Spleen (tissue), 11 donors: ENCODE measurements at regions not wholly inside any gene's neighbourhood (a gene's known extent, or its start where the extent isn't known, plus 50 kb on each side); places are given as distances from the start of the nearest gene placed in this dataset.

Source experiments
- DNase-seq: peaks from one replicate; pipeline ENCODE4 v3.0.0-alpha.2; 2020
- H3K27ac ChIP-seq, 8 donors: fragments of 200-600 bp; sonication (generic) in 7 of 8; 1 replicate in 4 of 8; 2 replicates in 4 of 8; pipeline versions ENCODE4 v1.5.0 to v1.8.0; 2016 to 2021; ENCODE audit warnings: inconsistent platforms in 4 of 8, mild to moderate bottlenecking in 4 of 8, moderate library complexity in 1 of 8
- H3K27me3 ChIP-seq, 7 donors: fragments of 200-600 bp; sonication (generic) in 6 of 7; replicated peaks in 1 of 7; 1 replicate in 4 of 7; 2 replicates in 3 of 7; pipeline versions ENCODE4 v1.5.0 to v1.8.0; 2016 to 2021; ENCODE audit warnings: inconsistent platforms in 3 of 7, mild to moderate bottlenecking in 1 of 7
- H3K36me3 ChIP-seq, 6 donors: fragments of 200-600 bp; sonication (generic) in 5 of 6; 1 replicate in 4 of 6; 2 replicates in 2 of 6; pipeline versions ENCODE4 v1.5.0 to v1.8.0; 2016 to 2021; ENCODE audit warnings: inconsistent platforms in 2 of 6
- H3K4me1 ChIP-seq, 6 donors: fragments of 200-600 bp; sonication (generic) in 5 of 6; 1 replicate in 3 of 6; 2 replicates in 3 of 6; pipeline versions ENCODE4 v1.5.0 to v1.8.0; 2016 to 2021; ENCODE audit warnings: inconsistent platforms in 3 of 6
- H3K4me3 ChIP-seq, 8 donors: fragments of 200-600 bp; sonication (generic) in 7 of 8; 1 replicate in 4 of 8; 2 replicates in 4 of 8; pipeline versions ENCODE4 v1.5.0 to v1.8.0; 2016 to 2021; ENCODE audit warnings: inconsistent platforms in 4 of 8, mild to moderate bottlenecking in 4 of 8, moderate library complexity in 2 of 8
- H3K9me3 ChIP-seq, 8 donors: fragments of 200-600 bp; sonication (generic) in 7 of 8; 1 replicate in 4 of 8; 2 replicates in 4 of 8; pipeline versions ENCODE4 v1.5.0 to v1.8.0; 2016 to 2021; ENCODE audit warnings: inconsistent platforms in 4 of 8
- POLR2A ChIP-seq, 3 donors: fragments of 450-650 bp; IDR thresholded peaks; one replicate each; pipeline ENCODE4 v1.5.1; 2017; ENCODE audit warnings: antibody characterized with exemption in 3 of 3, mild to moderate bottlenecking in 1 of 3
- POLR2AphosphoS5 ChIP-seq, 3 donors: sonication (generic); formaldehyde crosslinking; IDR thresholded peaks; one replicate each; pipeline ENCODE4 v1.5.1; 2017; ENCODE audit warnings: antibody characterized with exemption in 3 of 3
- WGBS, 5 donors: extraction: QIAGEN DNeasy Blood & Tissue Kit in 3 of 5; methylation state at CpG; one replicate each; pipeline versions ENCODE4 v1.1.5 to v1.1.7; 2013 to 2018; 5-methylcytosine and 5-hydroxymethylcytosine counted together
- intact Hi-C: fragments of 100-400 bp; cut with DNase I; formaldehyde crosslinking; loops from one replicate; pipeline ENCODE4 v1.15.0; 2023; ENCODE audit warnings: low total_unique reads
- TF ChIP-seq, protein P1 (sequence below), 11 experiments: fragments of 200-600 bp in 7 of 11; fragments of 450-650 bp in 4 of 11; sonication (generic) in 4 of 11; IDR thresholded peaks in 8 of 11; conservative IDR thresholded peaks in 3 of 11; 1 replicate in 7 of 11; 2 replicates in 4 of 11; pipeline versions ENCODE4 v1.4.0 to v1.8.0; 2016 to 2021; ENCODE audit warnings: antibody characterized with exemption in 11 of 11, inconsistent platforms in 4 of 11, mild to moderate bottlenecking in 1 of 11
- donor health status: healthy with polysubstance abuse.
- donor health status: DM: no; HTN: no; CAD: no; lungs with moderate emphysema.
- donor health status: DM: no; HTN: no; CAD: no.
- donor health status: Bipolar disorder and iron deficiency.
- donor health status: healthy.
- donor health status: DM: no; HTN: no; CAD: no.
- donor health status: DM: yes; HTN: yes; CAD: no.

DNA sequence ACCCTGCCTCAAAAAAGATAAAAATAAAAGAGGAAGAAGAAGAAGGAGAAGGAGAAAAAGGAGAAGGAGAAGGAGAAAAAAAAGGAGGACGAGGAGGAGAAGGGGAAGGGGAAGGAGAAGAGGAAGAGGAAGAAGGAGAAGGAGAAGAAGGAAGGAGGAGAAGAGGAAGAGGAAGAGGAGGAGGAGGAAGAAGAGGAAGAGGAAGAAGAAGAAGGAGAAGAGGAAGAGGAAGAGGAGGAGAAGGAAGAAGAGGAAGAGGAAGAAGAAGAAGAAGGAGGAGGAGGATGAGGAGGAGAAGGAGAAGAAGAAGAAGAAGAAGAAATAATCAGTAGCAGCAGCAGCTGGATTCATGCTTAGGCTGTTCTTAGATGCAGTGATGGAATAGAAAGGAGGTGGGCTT lies 159.7 kb downstream of the TFCP2L1 start:
- no peak for DNase-seq
- Histone ChIP-seq H3K4me1 (no peaks in the 10 kb centered on the region), H3K4me3 (no peak overlapping the region), H3K9me3 (no peaks in the 10 kb centered on the region), H3K36me3 (no peaks in the 10 kb centered on the region), H3K27me3 (peaks cover 0 to 16% (median 0%) of the 10 kb centered on the region in 7 donors), H3K27ac (no peak overlapping the region)
- intact Hi-C loops = no loop called here
- TF ChIP-seq, protein P1, sequence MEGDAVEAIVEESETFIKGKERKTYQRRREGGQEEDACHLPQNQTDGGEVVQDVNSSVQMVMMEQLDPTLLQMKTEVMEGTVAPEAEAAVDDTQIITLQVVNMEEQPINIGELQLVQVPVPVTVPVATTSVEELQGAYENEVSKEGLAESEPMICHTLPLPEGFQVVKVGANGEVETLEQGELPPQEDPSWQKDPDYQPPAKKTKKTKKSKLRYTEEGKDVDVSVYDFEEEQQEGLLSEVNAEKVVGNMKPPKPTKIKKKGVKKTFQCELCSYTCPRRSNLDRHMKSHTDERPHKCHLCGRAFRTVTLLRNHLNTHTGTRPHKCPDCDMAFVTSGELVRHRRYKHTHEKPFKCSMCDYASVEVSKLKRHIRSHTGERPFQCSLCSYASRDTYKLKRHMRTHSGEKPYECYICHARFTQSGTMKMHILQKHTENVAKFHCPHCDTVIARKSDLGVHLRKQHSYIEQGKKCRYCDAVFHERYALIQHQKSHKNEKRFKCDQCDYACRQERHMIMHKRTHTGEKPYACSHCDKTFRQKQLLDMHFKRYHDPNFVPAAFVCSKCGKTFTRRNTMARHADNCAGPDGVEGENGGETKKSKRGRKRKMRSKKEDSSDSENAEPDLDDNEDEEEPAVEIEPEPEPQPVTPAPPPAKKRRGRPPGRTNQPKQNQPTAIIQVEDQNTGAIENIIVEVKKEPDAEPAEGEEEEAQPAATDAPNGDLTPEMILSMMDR (IDR thresholded peaks at IDR 0.05 in 8 of 11, conservative IDR thresholded peaks at IDR 0.05 in 3 of 11) = no peak
- no peak for TF ChIP-seq POLR2A (IDR thresholded peaks at IDR 0.05)
- no peak for TF ChIP-seq POLR2AphosphoS5 (IDR thresholded peaks at IDR 0.05)
- WGBS, 5 donors = 4 to 23% (median 18%) methylated on average over 1 of the region's 1 CpG

DNA sequence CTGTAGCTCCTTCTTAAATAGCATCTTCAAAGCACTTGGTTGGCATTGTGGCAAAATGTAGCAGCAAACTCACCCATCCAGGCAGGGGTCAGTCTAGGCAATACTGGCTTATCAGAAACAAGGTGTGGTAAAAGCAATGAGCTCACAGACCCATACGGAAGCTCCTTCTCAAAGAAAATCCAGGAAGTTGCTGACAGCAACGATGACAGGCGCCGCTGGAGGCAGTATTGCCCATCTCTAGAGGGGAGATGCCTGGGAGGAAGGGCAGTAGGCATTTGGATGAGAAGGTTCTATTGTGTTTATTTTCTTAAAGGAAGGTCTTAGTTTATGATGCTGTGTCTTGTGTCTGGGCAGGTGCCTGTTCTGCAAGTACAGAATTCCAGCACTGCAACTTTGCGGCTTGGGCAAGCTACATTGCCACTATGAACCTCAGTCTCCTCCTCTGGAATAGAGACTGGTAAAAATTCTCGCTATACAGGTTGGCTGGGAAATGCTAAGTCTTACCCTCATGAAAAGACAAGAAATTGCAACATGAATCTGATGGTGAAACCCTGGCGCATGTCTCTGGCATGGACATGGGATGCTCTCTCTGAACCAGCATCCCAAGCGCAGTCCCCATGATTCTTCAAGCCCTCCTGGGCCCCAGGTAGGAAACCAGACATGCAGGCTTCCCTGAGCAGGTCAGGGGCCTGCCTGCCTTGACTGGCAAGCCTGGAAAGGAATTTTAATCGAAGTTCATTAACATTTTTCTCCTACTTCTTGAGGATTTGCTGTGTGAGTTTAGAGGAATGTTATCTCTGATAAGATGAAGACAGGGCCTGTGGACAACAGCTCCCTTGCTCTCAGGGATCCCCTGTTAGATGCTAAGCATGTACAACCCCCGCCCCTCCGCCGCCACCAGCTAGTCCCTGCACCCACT lies 156.0 kb downstream of the TFCP2L1 start:
- Histone ChIP-seq H3K36me3 (no peaks in the 10 kb centered on the region), H3K4me1 (no peaks in the 10 kb centered on the region), H3K27ac (no peak overlapping the region), H3K27me3 (peaks cover 0 to 5% (median 0%) of the 10 kb centered on the region in 7 donors), H3K4me3 (no peak overlapping the region), H3K9me3 (no peaks in the 10 kb centered on the region)
- WGBS, 5 donors = 62 to 72% (median 65%) methylated on average over 12 of the region's 12 CpGs
- no peak for DNase-seq
- intact Hi-C loops = no loop called here
- TF ChIP-seq, protein P1 (IDR thresholded peaks at IDR 0.05 in 8 of 11, conservative IDR thresholded peaks at IDR 0.05 in 3 of 11) = peak in 7 of 11 experiments; percentile 14 to 55 (median 34)
- no peak for TF ChIP-seq POLR2A (IDR thresholded peaks at IDR 0.05)

DNA sequence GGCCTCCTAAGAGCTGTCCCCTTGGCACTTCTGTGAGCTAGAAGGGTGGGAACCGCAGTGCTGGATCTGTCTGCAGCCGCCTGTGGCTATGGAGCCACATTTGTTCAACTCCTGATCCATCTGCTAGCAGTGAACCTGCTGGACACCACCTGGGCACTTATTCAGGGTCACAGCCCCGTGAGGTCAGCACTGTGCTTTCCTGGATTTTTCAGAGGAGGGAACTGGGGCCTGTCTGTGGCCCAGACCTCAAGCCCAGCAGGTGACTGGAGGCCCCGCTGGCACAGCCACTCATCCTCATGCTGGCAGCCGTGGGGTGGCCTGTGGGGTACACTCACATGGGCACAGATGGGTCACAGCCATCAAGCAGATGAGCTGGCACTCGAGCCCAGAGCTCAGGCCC lies 155.3 kb downstream of the TFCP2L1 start:
- 80 to 91% (median 90%) methylated on average over 4 to 6 of the region's 6 CpGs for WGBS, 5 donors
- TF ChIP-seq, protein P1 (IDR thresholded peaks at IDR 0.05 in 8 of 11, conservative IDR thresholded peaks at IDR 0.05 in 3 of 11) = no peak
- no peak for TF ChIP-seq POLR2A (IDR thresholded peaks at IDR 0.05)
- no peak for TF ChIP-seq POLR2AphosphoS5 (IDR thresholded peaks at IDR 0.05)
- H3K27ac ChIP-seq = no peak overlapping the region
- peaks cover 0 to 5% (median 0%) of the 10 kb centered on the region in 7 donors for H3K27me3 ChIP-seq
- no peak for DNase-seq
- intact Hi-C loops = no loop called here
- H3K36me3 ChIP-seq = no peaks in the 10 kb centered on the region
- no peaks in the 10 kb centered on the region for H3K4me1 ChIP-seq
- H3K4me3 ChIP-seq = no peak overlapping the region
- no peaks in the 10 kb centered on the region for H3K9me3 ChIP-seq

DNA sequence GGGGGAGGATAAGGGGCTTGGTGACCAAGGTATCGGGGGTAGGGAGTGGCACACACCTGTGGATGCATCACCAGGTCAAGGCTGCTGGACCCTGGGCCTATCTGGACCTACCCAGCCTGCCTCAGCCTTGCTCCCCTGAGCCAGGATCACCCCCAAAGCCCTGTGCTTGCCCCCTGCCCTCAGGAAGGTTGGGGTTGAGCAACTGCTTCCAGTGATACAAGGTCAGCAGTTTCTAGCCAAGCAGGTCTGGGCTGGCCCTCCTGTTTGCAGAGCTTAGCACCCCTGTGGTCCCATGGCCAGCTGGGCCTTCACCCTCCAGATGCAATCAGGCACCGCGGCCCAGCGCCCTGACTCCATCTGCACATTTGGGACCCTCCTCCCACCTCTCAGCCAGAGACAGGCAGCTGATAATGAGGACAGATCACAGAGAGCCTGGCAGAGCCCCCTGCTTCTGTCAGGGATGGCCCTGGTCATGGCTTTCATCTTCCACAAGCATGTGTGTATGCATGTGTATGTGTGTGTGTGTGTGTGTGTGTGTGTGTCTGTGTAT lies 154.6 kb downstream of the TFCP2L1 start:
- WGBS, 5 donors = 80 to 100% (median 93%) methylated on average over 1 to 4 of the region's 4 CpGs
- no peak for DNase-seq
- H3K9me3 ChIP-seq = no peaks in the 10 kb centered on the region
- intact Hi-C loops = no loop called here
- no peaks in the 10 kb centered on the region for H3K4me1 ChIP-seq
- no peak overlapping the region for H3K27ac ChIP-seq
- TF ChIP-seq, protein P1 (IDR thresholded peaks at IDR 0.05 in 8 of 11, conservative IDR thresholded peaks at IDR 0.05 in 3 of 11) = no peak
- no peak for TF ChIP-seq POLR2AphosphoS5 (IDR thresholded peaks at IDR 0.05)
- TF ChIP-seq POLR2A (IDR thresholded peaks at IDR 0.05) = no peak
- peaks cover 0 to 5% (median 0%) of the 10 kb centered on the region in 7 donors for H3K27me3 ChIP-seq
- H3K36me3 ChIP-seq = no peaks in the 10 kb centered on the region
- H3K4me3 ChIP-seq = no peak overlapping the region
